ENCODE measurements at regions not wholly inside any gene's neighbourhood (a gene's known extent, or its start where the extent isn't known, plus 50 kb on each side); places are given as distances from the start of the nearest gene placed in this dataset.

- H4K91ac ChIP-seq (replicated peaks; ENCODE audit: insufficient read length, low read length), result no peak overlapping the region
- H3K23me2 ChIP-seq (ENCODE audit: low read depth, low read length), result no peaks in the 10 kb centered on the region; the same call in 1 of the 2 replicates
- TF ChIP-seq BRCA1 (IDR thresholded peaks at IDR 0.05; ENCODE audit: low read depth, low read length) (no peak), TAF1 (IDR thresholded peaks at IDR 0.05; ENCODE audit: low read depth, low read length) (no peak), YY1 (IDR thresholded peaks at IDR 0.05; ENCODE audit: low read depth, low read length) (no peak), USF2 (IDR thresholded peaks at IDR 0.05; ENCODE audit: low read length) (no peak), RXRA (IDR thresholded peaks at IDR 0.05; ENCODE audit: insufficient read depth, low read depth, low read length) (no peak), PHF8 (conservative IDR thresholded peaks at IDR 0.05; ENCODE audit: low read depth, low read length) (no peak), RAD21 (IDR thresholded peaks at IDR 0.05 in 1 of 2, conservative IDR thresholded peaks at IDR 0.05 in 1 of 2; ENCODE audit: low read depth in 2 of 2, low read length in 2 of 2) (no peak), SIRT6 (IDR thresholded peaks at IDR 0.05; ENCODE audit: low read length) (no peak), GABPA (IDR thresholded peaks at IDR 0.05; ENCODE audit: borderline replicate concordance, insufficient read depth, low read length) (no peak)
- H2AK5ac ChIP-seq (ENCODE audit: low read depth, low read length), result no peak overlapping the region
- H4K20me1 ChIP-seq (replicated peaks in 1 of 2; ENCODE audit: control insufficient read depth in 1 of 2, insufficient read depth in 2 of 2, low read length in 2 of 2), result no peaks in the 10 kb centered on the region
- H3K79me1 ChIP-seq (ENCODE audit: low read depth, low read length), result no peaks in the 10 kb centered on the region
- H3K27me3 ChIP-seq (replicated peaks in 1 of 4; ENCODE audit: control insufficient read depth in 3 of 4, extremely low read depth in 1 of 4, insufficient read depth in 3 of 4, low read length in 3 of 4), result no peaks in the 10 kb centered on the region
- no peak overlapping the region for H3K23ac ChIP-seq (ENCODE audit: insufficient read length)
- CTCF ChIA-PET (ENCODE audit: partially characterized antibody), result no interaction called here
- H2BK5ac ChIP-seq (ENCODE audit: low read depth, low read length), result no peak overlapping the region
- no peaks in the 10 kb centered on the region for H3K79me2 ChIP-seq (ENCODE audit: control insufficient read depth in 1 of 2, insufficient read depth in 2 of 2, low read length in 2 of 2)
- no peak overlapping the region for H2BK12ac ChIP-seq (ENCODE audit: low read depth, low read length)
- H2AFZ ChIP-seq (ENCODE audit: low read length), result no peak overlapping the region
- H3K4me1 ChIP-seq (replicated peaks in 1 of 4; ENCODE audit: control insufficient read depth in 3 of 4, insufficient read depth in 4 of 4, low read length in 3 of 4), result peaks cover 0 to 2% (median 0%) of the 10 kb centered on the region in 4 experiments; a peak in 1 of 7 replicates
- DNase-seq (ENCODE audit: low read depth in 1 of 2, low spot score in 2 of 2) (no peak), FAIRE-seq (no peak)
- H2BK120ac ChIP-seq (replicated peaks; ENCODE audit: low read depth, low read length), result no peak overlapping the region
- no peak overlapping the region for H3K14ac ChIP-seq (ENCODE audit: insufficient read length)
- POLR2A ChIA-PET (ENCODE audit: partially characterized antibody), result no interaction called here
- no peak overlapping the region for H4K8ac ChIP-seq (ENCODE audit: extremely low read depth, insufficient read depth, low read length)
- no peaks in the 10 kb centered on the region for H3K36me3 ChIP-seq (ENCODE audit: control insufficient read depth in 2 of 4, insufficient read depth in 4 of 4, low read length in 3 of 4)
- H3K27ac ChIP-seq (ENCODE audit: low read depth, low read length), result no peak overlapping the region
- H4K5ac ChIP-seq (ENCODE audit: insufficient read length, low read depth, low read length), result no peak overlapping the region
- no peak overlapping the region for H3K9ac ChIP-seq (replicated peaks in 1 of 4; ENCODE audit: extremely low read depth in 1 of 4, low read depth in 3 of 4, low read length in 3 of 4)
- H3K4ac ChIP-seq (replicated peaks; ENCODE audit: insufficient read length, low read depth, low read length), result no peak overlapping the region
- no peak overlapping the region for H2BK15ac ChIP-seq (ENCODE audit: low read length)
- no peak overlapping the region for H3K4me3 ChIP-seq (ENCODE audit: extremely low read depth in 1 of 4, insufficient read depth in 2 of 4, low read depth in 3 of 4, low read length in 4 of 4)
- no peak overlapping the region for H2BK20ac ChIP-seq (ENCODE audit: low read length)
- no peak overlapping the region for H3K18ac ChIP-seq (ENCODE audit: extremely low read depth, low read length)
- H3K9me3 ChIP-seq (ENCODE audit: insufficient read depth in 2 of 2, low read depth in 1 of 2, low read length in 1 of 2), result peaks cover 3 to 4% of the 10 kb centered on the region in 2 experiments; a peak in 1 of 4 replicates
- no peak overlapping the region for H3K56ac ChIP-seq (replicated peaks; ENCODE audit: insufficient read length, low read depth, low read length)
- WGBS, 2 experiments (ENCODE audit: extremely low coverage in 1 of 2, insufficient coverage in 1 of 2, insufficient read length in 1 of 2, insufficient replicate concordance in 2 of 2, low coverage in 1 of 2, low lambda C conversion rate in 2 of 2, missing lambda C conversion rate in 1 of 2), result 62% methylated on average over 3 of the region's 3 CpGs; no CpG with 5 or more reads in 1 of the 2 experiments
- no peak overlapping the region for H3K4me2 ChIP-seq (ENCODE audit: insufficient read depth in 1 of 2, low read depth in 2 of 2, low read length in 2 of 2)
These were observed 968.2 kb upstream of the NR2F2 start for GRCh38 chr15:95362306-95362705.

Data from H1 (cell line).